ENCODE measurements at regions not wholly inside any gene's neighbourhood (a gene's known extent, or its start where the extent isn't known, plus 50 kb on each side); places are given as distances from the start of the nearest gene placed in this dataset.

GRCh38 chr2:129329574-129329973 is 649.9 kb upstream of the RAB6C start:
- no peak overlapping the region for H3K27ac Mint-ChIP-seq
- H3K4me3 Mint-ChIP-seq, result no peak overlapping the region
- no peak for DNase-seq
- H3K4me1 Mint-ChIP-seq (ENCODE audit: low read depth), result no peaks in the 10 kb centered on the region
- CTCF ChIA-PET, result no interaction called here
- H3K27me3 Mint-ChIP-seq, result no peaks in the 10 kb centered on the region
- no peaks in the 10 kb centered on the region for H3K36me3 Mint-ChIP-seq
- intact Hi-C loops (cut with micrococcal nuclease), result no loop called here
- H3K9me3 Mint-ChIP-seq, result peaks cover 3% of the 10 kb centered on the region
- POLR2A ChIA-PET, result no interaction called here

GRCh38 chr2:129330504-129330903 is 649.0 kb upstream of the RAB6C start:
- CTCF ChIA-PET, result no interaction called here

GRCh38 chr2:129331638-129332037 is 647.8 kb upstream of the RAB6C start:
- no peaks in the 10 kb centered on the region for H3K4me1 Mint-ChIP-seq (ENCODE audit: low read depth)
- POLR2A ChIA-PET, result no interaction called here
- no peak for DNase-seq
- H3K27ac Mint-ChIP-seq, result no peak overlapping the region
- no peak overlapping the region for H3K4me3 Mint-ChIP-seq
- H3K9me3 Mint-ChIP-seq, result peaks cover 8% of the 10 kb centered on the region
- H3K36me3 Mint-ChIP-seq, result no peaks in the 10 kb centered on the region
- H3K27me3 Mint-ChIP-seq, result no peaks in the 10 kb centered on the region
- CTCF ChIA-PET, result no interaction called here
- intact Hi-C loops (cut with micrococcal nuclease), result no loop called here

More at GRCh38 chr2:129330504-129330903, 649.0 kb upstream of the RAB6C start:
- no peak for DNase-seq
- intact Hi-C loops (cut with micrococcal nuclease), result no loop called here
- POLR2A ChIA-PET, result no interaction called here
- H3K27ac Mint-ChIP-seq, result no peak overlapping the region
- peaks cover 3% of the 10 kb centered on the region for H3K9me3 Mint-ChIP-seq
- no peak overlapping the region for H3K4me3 Mint-ChIP-seq
- no peaks in the 10 kb centered on the region for H3K27me3 Mint-ChIP-seq
- H3K4me1 Mint-ChIP-seq (ENCODE audit: low read depth), result no peaks in the 10 kb centered on the region
- no peaks in the 10 kb centered on the region for H3K36me3 Mint-ChIP-seq

GRCh38 chr2:129334128-129334527 is 645.3 kb upstream of the RAB6C start:
- no peaks in the 10 kb centered on the region for H3K4me1 Mint-ChIP-seq (ENCODE audit: low read depth)
- POLR2A ChIA-PET, result no interaction called here
- H3K9me3 Mint-ChIP-seq, result peaks cover 6% of the 10 kb centered on the region

GRCh38 chr2:129334696-129335410 is 644.6 kb upstream of the RAB6C start:
- no peak overlapping the region for H3K4me3 Mint-ChIP-seq
- intact Hi-C loops (cut with micrococcal nuclease), result no loop called here

More at GRCh38 chr2:129334128-129334527, 645.3 kb upstream of the RAB6C start:
- no peaks in the 10 kb centered on the region for H3K27me3 Mint-ChIP-seq
- no peak for DNase-seq
- H3K4me3 Mint-ChIP-seq, result no peak overlapping the region
- intact Hi-C loops (cut with micrococcal nuclease), result no loop called here
- no peak overlapping the region for H3K27ac Mint-ChIP-seq
- CTCF ChIA-PET, result no interaction called here
- H3K36me3 Mint-ChIP-seq, result no peaks in the 10 kb centered on the region

GRCh38 chr2:129336276-129336675 is 643.2 kb upstream of the RAB6C start:
- ChIA-PET POLR2A (no interaction called here), CTCF (no interaction called here)
- intact Hi-C loops (cut with micrococcal nuclease), result no loop called here
- H3K27me3 Mint-ChIP-seq, result no peaks in the 10 kb centered on the region
- peaks cover 8% of the 10 kb centered on the region for H3K9me3 Mint-ChIP-seq
- H3K36me3 Mint-ChIP-seq, result no peaks in the 10 kb centered on the region
- no peak overlapping the region for H3K4me3 Mint-ChIP-seq
- H3K4me1 Mint-ChIP-seq (ENCODE audit: low read depth), result no peaks in the 10 kb centered on the region
- H3K27ac Mint-ChIP-seq, result no peak overlapping the region
- no peak for DNase-seq

More at GRCh38 chr2:129334696-129335410, 644.6 kb upstream of the RAB6C start:
- H3K9me3 Mint-ChIP-seq, result peaks cover 6% of the 10 kb centered on the region
- H3K27ac Mint-ChIP-seq, result no peak overlapping the region
- H3K27me3 Mint-ChIP-seq, result no peaks in the 10 kb centered on the region
- no peaks in the 10 kb centered on the region for H3K36me3 Mint-ChIP-seq
- DNase-seq, result no peak
- no peaks in the 10 kb centered on the region for H3K4me1 Mint-ChIP-seq (ENCODE audit: low read depth)
- ChIA-PET CTCF (no interaction called here), POLR2A (no interaction called here)

GRCh38 chr2:129337076-129337475 is 642.4 kb upstream of the RAB6C start:
- intact Hi-C loops (cut with micrococcal nuclease), result no loop called here
- Mint-ChIP-seq H3K27me3 (no peaks in the 10 kb centered on the region), H3K36me3 (no peaks in the 10 kb centered on the region), H3K27ac (no peak overlapping the region), H3K4me1 (ENCODE audit: low read depth) (no peaks in the 10 kb centered on the region), H3K9me3 (peaks cover 8% of the 10 kb centered on the region), H3K4me3 (no peak overlapping the region)
- DNase-seq, result no peak
- ChIA-PET CTCF (no interaction called here), POLR2A (no interaction called here)

DNA sequence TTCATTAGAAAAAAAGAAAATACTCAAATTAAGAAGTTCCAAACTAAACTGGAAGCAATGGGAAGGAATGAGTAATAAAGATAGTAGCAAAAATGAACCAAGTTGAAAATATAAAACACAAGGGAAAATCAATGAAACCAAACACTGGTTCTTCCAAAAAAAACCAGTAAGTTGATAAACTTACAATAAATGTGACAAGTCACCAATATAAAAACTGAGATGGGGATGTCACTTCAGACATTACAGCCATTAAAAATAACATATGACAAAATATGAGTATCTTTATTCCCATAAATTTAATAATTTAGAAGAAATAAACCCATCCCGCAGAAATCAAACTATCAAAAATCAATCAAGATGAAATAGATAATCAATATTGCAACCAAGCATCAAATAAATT is 633.9 kb upstream of the RAB6C start:
- intact Hi-C loops (cut with micrococcal nuclease), result no loop called here
- H3K4me3 Mint-ChIP-seq, result no peak overlapping the region
- ChIA-PET POLR2A (no interaction called here), CTCF (no interaction called here)
- DNase-seq, result no peak
- no peaks in the 10 kb centered on the region for H3K4me1 Mint-ChIP-seq (ENCODE audit: low read depth)
- no peaks in the 10 kb centered on the region for H3K27me3 Mint-ChIP-seq
- H3K9me3 Mint-ChIP-seq, result no peaks in the 10 kb centered on the region
- H3K27ac Mint-ChIP-seq, result no peak overlapping the region
- no peaks in the 10 kb centered on the region for H3K36me3 Mint-ChIP-seq

- Mint-ChIP-seq H3K4me1 (ENCODE audit: low read depth) (no peaks in the 10 kb centered on the region), H3K27me3 (no peaks in the 10 kb centered on the region), H3K36me3 (no peaks in the 10 kb centered on the region), H3K27ac (no peak overlapping the region), H3K9me3 (no peaks in the 10 kb centered on the region), H3K4me3 (no peak overlapping the region)
- ChIA-PET CTCF (interaction anchor here (1.1 kb wide), 1 partner anchor 9 kb away, joined by 3 read pairs; no protein-coding TSS in a partner anchor), POLR2A (no interaction called here)
- intact Hi-C loops (cut with micrococcal nuclease), result no loop called here
- no peak for DNase-seq
These were observed 631.8 kb upstream of the RAB6C start for GRCh38 chr2:129347486-129348217.

- H3K36me3 Mint-ChIP-seq, result no peaks in the 10 kb centered on the region
- H3K27ac Mint-ChIP-seq, result no peak overlapping the region
- no peaks in the 10 kb centered on the region for H3K27me3 Mint-ChIP-seq
- intact Hi-C loops (cut with micrococcal nuclease), result no loop called here
- POLR2A ChIA-PET, result no interaction called here
- H3K9me3 Mint-ChIP-seq, result no peaks in the 10 kb centered on the region
- no peaks in the 10 kb centered on the region for H3K4me1 Mint-ChIP-seq (ENCODE audit: low read depth)
- H3K4me3 Mint-ChIP-seq, result no peak overlapping the region
- no peak for DNase-seq
- CTCF ChIA-PET, result no interaction called here
These were observed 624.8 kb upstream of the RAB6C start for GRCh38 chr2:129354631-129355030.

DNA sequence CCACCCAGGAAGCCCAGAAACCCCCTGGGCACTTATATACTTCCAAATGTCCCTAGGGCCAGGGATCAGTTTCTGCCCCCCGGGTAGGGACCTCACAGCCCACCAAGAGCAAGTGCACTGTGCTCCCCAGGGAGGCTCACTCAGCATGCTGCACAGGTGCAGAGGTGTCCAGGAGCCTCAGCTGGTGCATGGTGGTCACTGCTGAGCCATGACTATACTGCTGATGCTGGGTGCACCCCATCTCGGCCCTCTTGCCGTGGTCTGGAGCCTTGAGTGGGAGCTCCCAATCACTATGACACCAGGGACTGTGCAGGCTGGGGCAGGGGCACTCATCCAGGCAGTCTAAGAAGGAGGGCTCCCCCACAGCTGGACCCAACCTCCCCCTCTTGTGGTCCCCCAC is 617.8 kb upstream of the RAB6C start:
- CTCF ChIA-PET, result no interaction called here
- no peak overlapping the region for H3K4me3 Mint-ChIP-seq
- H3K4me1 Mint-ChIP-seq (ENCODE audit: low read depth), result no peaks in the 10 kb centered on the region
- DNase-seq, result no peak
- H3K36me3 Mint-ChIP-seq, result no peaks in the 10 kb centered on the region
- POLR2A ChIA-PET, result no interaction called here
- intact Hi-C loops (cut with micrococcal nuclease), result no loop called here
- H3K27me3 Mint-ChIP-seq, result no peaks in the 10 kb centered on the region
- H3K9me3 Mint-ChIP-seq, result no peaks in the 10 kb centered on the region
- H3K27ac Mint-ChIP-seq, result no peak overlapping the region

- intact Hi-C loops (cut with micrococcal nuclease), result no loop called here
- H3K9me3 Mint-ChIP-seq, result no peaks in the 10 kb centered on the region
- no peaks in the 10 kb centered on the region for H3K36me3 Mint-ChIP-seq
- ChIA-PET POLR2A (no interaction called here), CTCF (no interaction called here)
- H3K4me1 Mint-ChIP-seq (ENCODE audit: low read depth), result no peaks in the 10 kb centered on the region
- no peak overlapping the region for H3K4me3 Mint-ChIP-seq
- no peak for DNase-seq
- no peaks in the 10 kb centered on the region for H3K27me3 Mint-ChIP-seq
- no peak overlapping the region for H3K27ac Mint-ChIP-seq
These were observed 613.2 kb upstream of the RAB6C start for GRCh38 chr2:129366263-129366662.

GRCh38 chr2:129367107-129367506 is 612.4 kb upstream of the RAB6C start:
- DNase-seq, result no peak
- Mint-ChIP-seq H3K27ac (no peak overlapping the region), H3K4me1 (ENCODE audit: low read depth) (no peaks in the 10 kb centered on the region), H3K4me3 (no peak overlapping the region), H3K9me3 (no peaks in the 10 kb centered on the region), H3K36me3 (no peaks in the 10 kb centered on the region), H3K27me3 (no peaks in the 10 kb centered on the region)
- POLR2A ChIA-PET, result no interaction called here
- intact Hi-C loops (cut with micrococcal nuclease), result no loop called here
- CTCF ChIA-PET, result no interaction called here

All from activated CD4-positive, alpha-beta memory T cell treated with anti-CD3 and anti-CD28 coated beads for 36 hours (primary cell).